ENCODE measurements at regions not wholly inside any gene's neighbourhood (a gene's known extent, or its start where the extent isn't known, plus 50 kb on each side); places are given as distances from the start of the nearest gene placed in this dataset.

DNA sequence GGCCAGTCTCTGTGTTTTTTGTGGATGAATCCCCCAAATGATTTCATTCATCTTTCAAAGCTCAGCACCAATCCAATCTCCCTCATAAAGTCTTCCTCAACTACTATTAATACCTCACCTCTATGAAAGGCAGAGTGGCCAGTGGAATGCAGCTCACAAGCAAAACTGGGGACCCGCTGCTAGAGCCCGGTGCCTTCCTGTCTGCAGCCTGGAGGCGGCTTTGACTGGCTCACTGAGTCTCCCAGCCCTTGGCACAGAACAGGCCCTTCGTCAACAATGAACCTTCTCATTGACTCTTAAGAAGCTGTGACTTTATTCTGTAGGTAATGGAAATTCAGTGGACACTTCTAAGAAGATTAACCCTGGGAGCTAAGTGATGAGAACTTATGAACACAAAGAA lies 86.8 kb upstream of the RAB4A start:
- Histone ChIP-seq H3K36me3 (ENCODE audit: low read depth) (no peaks in the 10 kb centered on the region), H3K4me1 (ENCODE audit: low read depth) (no peaks in the 10 kb centered on the region), H3K4me3 (no peak overlapping the region), H3K9me3 (no peaks in the 10 kb centered on the region)
- DNase-seq (no peak), ATAC-seq (peak; percentile 9)
- intact Hi-C loops (cut with DNase I, micrococcal nuclease) = no loop called here
- TF ChIP-seq, protein P1, sequence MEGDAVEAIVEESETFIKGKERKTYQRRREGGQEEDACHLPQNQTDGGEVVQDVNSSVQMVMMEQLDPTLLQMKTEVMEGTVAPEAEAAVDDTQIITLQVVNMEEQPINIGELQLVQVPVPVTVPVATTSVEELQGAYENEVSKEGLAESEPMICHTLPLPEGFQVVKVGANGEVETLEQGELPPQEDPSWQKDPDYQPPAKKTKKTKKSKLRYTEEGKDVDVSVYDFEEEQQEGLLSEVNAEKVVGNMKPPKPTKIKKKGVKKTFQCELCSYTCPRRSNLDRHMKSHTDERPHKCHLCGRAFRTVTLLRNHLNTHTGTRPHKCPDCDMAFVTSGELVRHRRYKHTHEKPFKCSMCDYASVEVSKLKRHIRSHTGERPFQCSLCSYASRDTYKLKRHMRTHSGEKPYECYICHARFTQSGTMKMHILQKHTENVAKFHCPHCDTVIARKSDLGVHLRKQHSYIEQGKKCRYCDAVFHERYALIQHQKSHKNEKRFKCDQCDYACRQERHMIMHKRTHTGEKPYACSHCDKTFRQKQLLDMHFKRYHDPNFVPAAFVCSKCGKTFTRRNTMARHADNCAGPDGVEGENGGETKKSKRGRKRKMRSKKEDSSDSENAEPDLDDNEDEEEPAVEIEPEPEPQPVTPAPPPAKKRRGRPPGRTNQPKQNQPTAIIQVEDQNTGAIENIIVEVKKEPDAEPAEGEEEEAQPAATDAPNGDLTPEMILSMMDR (IDR thresholded peaks at IDR 0.05) = no peak

DNA sequence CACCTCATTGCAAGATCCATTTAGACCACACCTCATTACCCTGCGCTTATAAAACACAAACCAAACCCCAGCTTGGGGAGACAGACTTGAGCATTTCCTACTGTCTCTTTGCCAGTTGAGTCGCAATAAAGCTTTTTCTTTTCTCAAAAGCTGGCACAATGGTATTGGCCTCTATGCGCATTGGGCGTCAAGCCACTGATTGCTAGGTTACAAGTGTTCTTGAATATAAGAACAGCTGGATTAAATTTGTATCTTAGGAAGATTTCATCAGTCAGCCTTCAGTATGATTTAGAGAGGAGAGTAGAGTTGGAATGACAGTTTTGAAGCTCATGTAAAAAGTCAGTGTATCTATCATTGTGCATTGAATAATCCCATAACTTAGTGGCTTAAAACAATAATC lies 84.9 kb upstream of the RAB4A start:
- no peak for DNase-seq
- Histone ChIP-seq H3K4me3 (no peak overlapping the region), H3K9me3 (no peaks in the 10 kb centered on the region), H3K4me1 (ENCODE audit: low read depth) (no peaks in the 10 kb centered on the region), H3K36me3 (ENCODE audit: low read depth) (no peaks in the 10 kb centered on the region)
- no peak for ATAC-seq
- TF ChIP-seq, protein P1 (IDR thresholded peaks at IDR 0.05) = no peak
- intact Hi-C loops (cut with DNase I, micrococcal nuclease) = no loop called here

DNA sequence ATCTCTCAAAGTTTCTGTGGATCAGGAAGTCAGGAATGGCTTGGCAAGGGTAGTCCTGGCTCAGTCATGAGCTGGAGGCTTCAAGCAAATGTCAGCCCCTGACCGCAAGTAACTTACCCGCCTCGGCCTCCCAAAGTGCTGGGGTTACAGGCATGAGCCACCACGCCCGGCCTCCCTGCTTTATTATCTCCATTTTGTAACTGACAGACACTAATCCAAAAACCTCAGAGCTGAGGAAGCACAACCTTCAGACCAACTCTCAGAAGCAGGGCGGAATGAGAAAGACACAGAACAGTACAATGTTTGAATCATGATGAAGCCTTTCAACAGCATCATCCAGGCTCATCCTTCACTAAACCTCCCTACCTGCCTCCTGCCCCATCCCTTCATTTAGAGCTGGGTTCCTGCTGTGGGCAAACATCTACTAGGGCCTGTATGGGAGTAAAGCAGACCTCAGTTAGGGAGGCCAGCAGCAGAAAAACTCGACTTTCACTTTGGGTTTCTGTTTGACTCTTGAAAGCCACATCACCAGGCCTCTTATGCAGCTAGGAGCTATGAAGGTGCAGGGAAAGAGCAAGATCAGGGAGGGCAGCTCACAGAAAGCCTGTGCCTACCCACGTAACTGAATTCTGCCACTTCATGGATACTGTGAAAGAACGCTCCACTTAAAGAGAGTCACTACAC lies 84.4 kb upstream of the RAB4A start:
- ATAC-seq (no peak), DNase-seq (no peak)
- H3K36me3 ChIP-seq (ENCODE audit: low read depth) = no peaks in the 10 kb centered on the region
- no peaks in the 10 kb centered on the region for H3K4me1 ChIP-seq (ENCODE audit: low read depth)
- intact Hi-C loops (cut with DNase I, micrococcal nuclease) = no loop called here
- TF ChIP-seq, protein P1 (IDR thresholded peaks at IDR 0.05) = no peak
- no peaks in the 10 kb centered on the region for H3K9me3 ChIP-seq
- no peak overlapping the region for H3K4me3 ChIP-seq

DNA sequence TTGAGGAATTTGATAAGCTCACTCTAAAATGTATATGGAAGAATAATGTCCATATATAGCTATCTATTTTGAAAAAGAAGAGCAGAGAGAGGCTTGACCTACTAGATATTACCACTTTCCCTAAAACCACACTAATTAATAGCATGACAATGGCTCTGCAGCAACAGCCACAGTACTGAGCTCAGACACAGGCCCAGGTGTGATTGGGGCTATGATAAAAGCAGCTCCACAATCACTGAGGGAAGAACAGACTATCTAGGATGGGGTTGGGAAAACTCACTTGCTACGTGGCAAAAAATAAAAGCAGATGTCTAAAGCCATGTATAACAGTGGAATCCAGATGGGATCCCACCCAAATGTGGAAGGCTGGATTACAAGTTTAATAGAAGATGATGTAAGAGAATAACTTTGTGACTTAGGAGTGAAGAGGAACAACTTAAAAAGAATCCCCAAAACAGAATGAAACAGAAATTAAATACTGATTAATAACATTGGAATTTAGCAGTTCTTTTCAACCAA lies 80.8 kb upstream of the RAB4A start:
- TF ChIP-seq, protein P1 (IDR thresholded peaks at IDR 0.05) = no peak
- ATAC-seq (no peak), DNase-seq (no peak)
- intact Hi-C loops (cut with DNase I, micrococcal nuclease) = no loop called here
- H3K4me3 ChIP-seq = no peak overlapping the region
- no peaks in the 10 kb centered on the region for H3K36me3 ChIP-seq (ENCODE audit: low read depth)
- no peaks in the 10 kb centered on the region for H3K4me1 ChIP-seq (ENCODE audit: low read depth)
- no peaks in the 10 kb centered on the region for H3K9me3 ChIP-seq

DNA sequence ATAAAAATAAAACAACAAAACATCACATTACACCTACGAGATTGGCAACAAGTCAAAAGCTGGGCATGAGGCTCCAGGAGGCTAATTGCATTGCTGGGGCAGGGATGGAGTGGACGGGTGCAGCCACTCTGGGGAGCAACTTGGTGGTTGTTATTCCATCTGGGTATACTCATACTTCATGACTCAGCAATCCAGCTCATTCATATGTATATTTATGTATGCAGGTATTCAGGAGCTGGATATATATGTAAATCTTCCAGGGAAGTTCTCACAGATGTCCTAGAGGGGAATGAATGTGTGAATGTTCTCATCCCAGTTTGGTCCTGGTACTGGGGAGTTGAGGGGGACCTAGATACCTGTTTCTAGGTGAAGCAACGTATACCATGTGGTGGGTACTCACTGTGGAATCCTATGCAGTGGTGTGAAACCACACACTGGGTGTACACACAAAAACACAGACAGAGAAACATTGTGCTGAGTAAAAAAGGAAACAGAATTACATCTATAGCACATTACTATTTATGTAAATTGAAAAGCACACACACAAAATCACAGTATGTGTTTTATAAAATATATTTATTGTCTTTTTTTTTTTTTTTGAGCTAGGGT lies 79.7 kb upstream of the RAB4A start:
- Histone ChIP-seq H3K4me1 (ENCODE audit: low read depth) (no peaks in the 10 kb centered on the region), H3K36me3 (ENCODE audit: low read depth) (no peaks in the 10 kb centered on the region), H3K9me3 (no peaks in the 10 kb centered on the region), H3K4me3 (no peak overlapping the region)
- no peak for DNase-seq
- TF ChIP-seq, protein P1 (IDR thresholded peaks at IDR 0.05) = no peak
- ATAC-seq = no peak
- intact Hi-C loops (cut with DNase I, micrococcal nuclease) = no loop called here

Measured in mucosa of descending colon (tissue), 3 donors.